Ovary (tissue), 7 donors: ENCODE measurements at regions not wholly inside any gene's neighbourhood (a gene's known extent, or its start where the extent isn't known, plus 50 kb on each side); places are given as distances from the start of the nearest gene placed in this dataset.

Experiments used
- DNase-seq, 5 donors: peaks; one replicate each; pipeline ENCODE4 v3.0.0-alpha.2; 2019 to 2020
- H3K27ac ChIP-seq, 2 donors: fragments of 200-600 bp; one replicate each; pipeline versions ENCODE4 v1.5.1 to v1.8.0; 2019 to 2022
- H3K27me3 ChIP-seq: fragments of 200-600 bp; one replicate; pipeline ENCODE4 v1.8.0; 2022
- H3K36me3 ChIP-seq: fragments of 200-600 bp; sonication (generic); one replicate; pipeline ENCODE4 v1.5.1; 2019
- H3K4me1 ChIP-seq: one replicate; pipeline ENCODE4 v1.8.1; 2013; ENCODE audit warnings: mild to moderate bottlenecking, moderate library complexity; ENCODE audit not compliant: insufficient read depth
- H3K4me3 ChIP-seq: fragments of 200-600 bp; sonication (generic); one replicate; pipeline ENCODE4 v1.5.1; 2017
- H3K9me3 ChIP-seq, 2 donors: fragments of 200-600 bp in 1 of 2; sonication (generic) in 1 of 2; one replicate each; pipeline versions ENCODE4 v1.5.1 to v1.8.1; 2013 to 2019; ENCODE audit warnings: mild to moderate bottlenecking in 1 of 2, moderate library complexity in 1 of 2
- CTCF ChIP-seq, 3 donors: fragments of 450-650 bp in 2 of 3; fragments of 200-600 bp in 1 of 3; IDR thresholded peaks; one replicate each; pipeline versions ENCODE4 v1.5.1 to v1.8.0; 2016 to 2022; ENCODE audit warnings: antibody characterized with exemption in 3 of 3, mild to moderate bottlenecking in 1 of 3
- EP300 ChIP-seq: sonication (generic); formaldehyde crosslinking; IDR thresholded peaks from one replicate; pipeline ENCODE4 v1.6.1; 2017; ENCODE audit warnings: antibody characterized with exemption
- POLR2A ChIP-seq: fragments of 450-650 bp; IDR thresholded peaks from one replicate; pipeline ENCODE4 v1.6.1; 2017; ENCODE audit warnings: antibody characterized with exemption, mild to moderate bottlenecking, moderate library complexity
- WGBS, 3 donors: extraction: QIAGEN DNeasy Blood & Tissue Kit in 1 of 3; methylation state at CpG; one replicate each; pipeline versions ENCODE4 v1.1.5 to v1.1.7; 2013 to 2017; 5-methylcytosine and 5-hydroxymethylcytosine counted together
- intact Hi-C, 4 donors: fragments of 100-400 bp; cut with DNase I; formaldehyde crosslinking; loops; one replicate each; pipeline versions ENCODE4 v1.11.0 to v1.15.1; 2022 to 2023
- donor health status: DM: no; HTN: no; CAD: no; lungs with moderate emphysema.
- donor health status: DM: no; HTN: no; CAD: no.
- donor health status: Bipolar disorder and iron deficiency.
- donor health status: DM: no; HTN: no; CAD: no.
- donor health status: DM: yes; HTN: yes; CAD: no.

- WGBS, 3 donors = 27 to 41% (median 39%) methylated on average over 41 of the region's 41 CpGs
- peaks cover 7% of the 10 kb centered on the region for H3K4me1 ChIP-seq
- H3K4me3 ChIP-seq = no peak overlapping the region
- H3K27ac ChIP-seq = no peak overlapping the region
- no peaks in the 10 kb centered on the region for H3K9me3 ChIP-seq
- no peaks in the 10 kb centered on the region for H3K27me3 ChIP-seq
- DNase-seq = no peak
- intact Hi-C loops = no loop called here
- TF ChIP-seq EP300 = no peak
- no peak for TF ChIP-seq CTCF (IDR thresholded peaks at IDR 0.05)
- no peak for TF ChIP-seq POLR2A
- no peaks in the 10 kb centered on the region for H3K36me3 ChIP-seq
Observed at GRCh38 chr4:41878170-41878969, 56.9 kb upstream of the TMEM33 start.

GRCh38 chr4:41877020-41877796, 58.0 kb upstream of the TMEM33 start:
- WGBS, 3 donors = 59 to 85% (median 82%) methylated on average over 7 of the region's 7 CpGs
- TF ChIP-seq CTCF (IDR thresholded peaks at IDR 0.05) (no peak), POLR2A (no peak), EP300 (no peak)
- DNase-seq = no peak
- H3K36me3 ChIP-seq = no peaks in the 10 kb centered on the region
- no peak overlapping the region for H3K27ac ChIP-seq
- no peaks in the 10 kb centered on the region for H3K27me3 ChIP-seq
- H3K4me3 ChIP-seq = no peak overlapping the region
- intact Hi-C loops = no loop called here
- H3K4me1 ChIP-seq = peaks cover 7% of the 10 kb centered on the region
- H3K9me3 ChIP-seq = no peaks in the 10 kb centered on the region

- Histone ChIP-seq H3K27ac (no peak overlapping the region), H3K9me3 (no peaks in the 10 kb centered on the region), H3K4me3 (no peak overlapping the region), H3K27me3 (no peaks in the 10 kb centered on the region), H3K36me3 (no peaks in the 10 kb centered on the region), H3K4me1 (no peaks in the 10 kb centered on the region)
- no peak for TF ChIP-seq CTCF (IDR thresholded peaks at IDR 0.05)
- no peak for TF ChIP-seq EP300
- no peak for TF ChIP-seq POLR2A
- DNase-seq = no peak
- intact Hi-C loops = no loop called here
Observed at GRCh38 chr4:41874873-41875272, 60.4 kb upstream of the TMEM33 start.

- Histone ChIP-seq H3K27me3 (no peaks in the 10 kb centered on the region), H3K4me1 (no peaks in the 10 kb centered on the region), H3K4me3 (no peak overlapping the region), H3K36me3 (no peaks in the 10 kb centered on the region), H3K9me3 (no peaks in the 10 kb centered on the region), H3K27ac (no peak overlapping the region)
- TF ChIP-seq POLR2A (no peak), CTCF (IDR thresholded peaks at IDR 0.05) (no peak), EP300 (no peak)
- intact Hi-C loops = no loop called here
- 49 to 64% (median 62%) methylated on average over 7 of the region's 7 CpGs for WGBS, 3 donors
- no peak for DNase-seq
Observed at GRCh38 chr4:41874398-41874797, 60.8 kb upstream of the TMEM33 start.
